ENCODE measurements at regions not wholly inside any gene's neighbourhood (a gene's known extent, or its start where the extent isn't known, plus 50 kb on each side); places are given as distances from the start of the nearest gene placed in this dataset.
"Not testable (repeated sequence)": the region's sequence is repeated elsewhere in the genome, so short reads cannot be mapped to it uniquely, and the experiment has no call there.

DNA sequence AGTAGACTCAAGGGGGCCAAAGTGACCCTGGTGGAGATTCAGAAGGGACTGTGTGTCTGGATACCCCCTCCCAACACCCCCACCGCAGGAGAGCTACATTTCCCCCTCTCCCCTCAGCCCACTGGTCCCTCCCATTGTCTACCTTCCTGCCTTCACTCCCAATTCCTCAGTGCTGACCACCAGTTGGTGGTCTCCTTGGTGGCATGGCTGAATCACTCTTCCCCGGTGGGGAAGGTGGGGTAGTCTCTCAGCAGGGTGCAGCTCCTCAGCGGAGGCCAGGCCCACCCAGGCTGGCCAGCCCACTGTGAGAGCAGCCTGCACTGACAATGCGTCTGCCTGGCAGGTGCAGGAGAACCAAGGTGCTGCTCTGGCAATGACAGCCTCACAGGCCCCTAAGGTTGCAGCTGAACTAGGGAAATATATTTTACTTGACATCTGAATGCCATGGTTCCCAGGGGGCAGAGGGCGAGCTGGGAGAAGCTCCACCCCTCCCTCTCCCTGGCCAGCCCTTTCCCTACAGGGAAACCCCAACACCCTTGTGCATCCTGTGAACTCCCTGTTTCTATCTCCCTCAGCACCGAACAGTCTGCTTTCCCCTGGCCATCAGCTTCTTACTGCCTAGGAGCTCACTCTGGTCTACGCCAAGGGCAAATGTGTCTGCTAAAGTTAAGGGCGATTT lies 62.6 kb upstream of the PAX8 start:
- no peak for DNase-seq (ENCODE audit: low read depth in 4 of 4, low spot score in 1 of 4)

DNA sequence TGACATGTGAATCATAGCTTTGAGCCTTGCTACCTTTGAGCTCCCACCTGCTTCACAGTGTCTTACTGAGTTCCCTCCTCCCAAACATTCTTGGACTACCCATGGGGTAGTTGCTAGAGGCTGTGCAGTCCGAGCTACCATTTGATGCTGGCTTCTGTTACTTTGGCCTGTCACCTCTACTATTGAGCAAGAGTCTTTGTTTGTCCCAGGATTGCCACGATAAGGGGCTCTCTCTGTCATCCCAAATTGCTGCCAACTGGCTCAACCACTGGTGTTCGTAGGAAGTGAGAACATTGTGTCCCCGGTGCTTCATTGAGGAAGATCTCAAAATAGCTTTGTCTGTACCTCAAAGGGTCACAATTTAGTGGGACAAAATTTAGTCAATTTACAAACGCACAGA lies 59.1 kb upstream of the PAX8 start:
- no peak for DNase-seq (ENCODE audit: low read depth in 4 of 4, low spot score in 1 of 4)

DNA sequence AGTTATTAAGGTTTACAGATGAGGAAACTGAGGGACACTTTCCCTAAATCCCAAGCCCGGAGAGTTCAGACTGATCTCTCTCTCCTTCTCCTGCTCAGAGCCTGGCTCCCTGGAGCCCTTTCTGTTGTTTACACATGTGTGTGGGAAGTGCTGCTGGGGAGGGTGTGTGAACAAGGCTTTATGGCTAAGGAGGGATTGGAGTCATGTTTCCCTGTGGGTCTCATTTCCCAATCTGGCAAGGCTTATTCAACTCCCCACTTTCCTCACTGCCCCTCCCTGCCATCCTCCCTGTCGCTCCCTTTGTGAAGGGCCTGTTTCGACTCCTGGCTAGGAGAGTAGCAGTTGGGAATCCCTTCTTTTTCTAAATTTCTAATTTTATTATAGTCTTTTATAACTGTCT lies 57.3 kb upstream of the PAX8 start:
- not testable (repeated sequence) for DNase-seq (ENCODE audit: low read depth in 4 of 4, low spot score in 1 of 4)

DNA sequence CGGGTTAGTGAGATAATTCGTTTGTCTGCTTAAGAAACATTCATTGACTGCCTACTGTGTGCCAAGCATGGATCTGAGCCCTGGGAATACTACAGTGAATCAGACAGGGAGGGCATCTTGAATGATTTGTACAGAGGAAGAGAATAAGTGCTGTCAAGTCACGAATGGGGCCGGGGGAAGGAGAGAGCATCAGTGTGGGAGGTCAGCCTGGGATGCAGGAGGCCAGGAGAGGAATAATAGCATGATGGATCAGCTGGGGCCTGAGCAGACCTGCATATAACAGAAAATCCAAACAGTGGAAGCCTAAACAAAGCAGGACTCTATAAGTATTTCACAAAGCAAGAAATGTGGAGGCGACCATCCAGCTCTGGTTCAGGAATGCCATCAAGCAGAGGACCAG lies 55.4 kb upstream of the PAX8 start:
- DNase-seq (ENCODE audit: low read depth in 4 of 4, low spot score in 1 of 4), result no peak

DNA sequence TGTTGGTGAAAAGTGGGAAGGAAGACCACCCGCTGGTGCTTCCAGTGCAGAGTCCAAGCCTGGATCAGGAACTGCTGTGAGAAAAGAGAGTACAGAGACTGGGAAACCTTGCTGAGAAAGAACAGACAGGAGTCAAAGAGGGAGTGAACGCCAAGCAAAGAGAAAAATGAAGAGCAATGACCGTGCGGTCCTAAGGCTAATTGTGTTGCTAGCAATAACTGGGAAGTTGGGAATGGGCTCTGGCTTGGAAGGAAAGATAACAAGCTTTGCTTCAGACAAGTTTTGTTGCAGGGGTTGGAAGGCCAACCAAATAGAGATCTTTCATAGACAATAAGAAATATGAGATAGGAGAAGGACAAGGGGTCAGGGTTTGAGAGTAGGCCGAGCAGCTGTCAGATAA lies 55.0 kb upstream of the PAX8 start:
- not testable (repeated sequence) for DNase-seq (ENCODE audit: low read depth in 4 of 4, low spot score in 1 of 4)

DNA sequence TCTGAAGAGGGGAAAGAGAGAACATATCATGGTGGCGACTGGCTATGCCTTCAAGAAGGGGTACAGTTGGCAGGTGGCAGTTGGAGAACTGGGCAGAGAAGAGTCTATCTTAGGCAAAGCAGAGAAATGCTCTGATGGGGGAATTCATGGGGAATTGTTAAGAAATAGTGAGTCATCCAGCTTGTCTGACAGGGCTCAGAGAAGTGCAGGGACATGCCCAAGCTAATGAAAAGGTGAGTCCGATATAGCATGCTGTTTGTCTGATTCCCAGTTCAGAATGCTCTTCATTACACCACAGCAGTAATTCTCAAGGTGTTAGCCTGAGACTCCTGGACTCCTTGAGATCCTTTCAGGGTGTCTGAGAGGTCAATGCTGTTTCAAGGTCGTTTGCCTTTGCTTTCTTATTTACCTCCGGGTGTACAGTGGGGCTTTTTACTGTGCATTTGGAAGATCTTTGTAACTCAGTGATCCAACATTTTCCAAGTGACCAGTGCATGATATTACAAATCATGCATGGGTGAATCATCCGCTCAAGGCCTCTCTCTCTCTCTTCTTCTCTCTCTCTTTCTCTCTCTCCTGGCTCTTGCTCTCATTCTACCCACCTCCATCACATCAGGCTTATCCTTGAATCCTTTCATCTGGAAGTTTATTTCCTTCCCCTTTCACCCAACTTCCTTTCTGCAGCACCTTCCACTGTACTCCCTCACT lies 51.5 kb upstream of the PAX8 start:
- DNase-seq (ENCODE audit: low read depth in 4 of 4, low spot score in 1 of 4), result not testable (repeated sequence)

DNA sequence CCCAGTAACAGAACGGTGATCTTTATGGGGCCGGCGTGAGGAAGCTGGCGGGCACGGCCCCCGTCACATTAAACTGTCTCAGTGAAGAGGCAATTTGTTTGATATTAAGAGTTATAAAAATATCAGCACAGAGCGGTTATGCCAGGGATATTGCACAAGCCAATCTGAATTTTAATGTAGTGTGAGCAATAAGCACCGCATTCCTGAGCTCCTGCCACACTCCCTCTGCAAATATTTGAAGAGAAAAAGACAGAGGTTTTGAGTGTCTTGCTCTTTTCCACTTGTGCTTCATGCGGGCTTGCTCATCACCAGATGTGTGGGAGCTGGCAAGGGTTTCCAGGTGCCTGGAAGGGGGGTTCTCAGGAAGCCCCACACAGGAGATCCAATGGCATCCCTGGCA lies 50.3 kb upstream of the PAX8 start:
- not testable (repeated sequence) for DNase-seq (ENCODE audit: low read depth in 4 of 4, low spot score in 1 of 4)

DNA sequence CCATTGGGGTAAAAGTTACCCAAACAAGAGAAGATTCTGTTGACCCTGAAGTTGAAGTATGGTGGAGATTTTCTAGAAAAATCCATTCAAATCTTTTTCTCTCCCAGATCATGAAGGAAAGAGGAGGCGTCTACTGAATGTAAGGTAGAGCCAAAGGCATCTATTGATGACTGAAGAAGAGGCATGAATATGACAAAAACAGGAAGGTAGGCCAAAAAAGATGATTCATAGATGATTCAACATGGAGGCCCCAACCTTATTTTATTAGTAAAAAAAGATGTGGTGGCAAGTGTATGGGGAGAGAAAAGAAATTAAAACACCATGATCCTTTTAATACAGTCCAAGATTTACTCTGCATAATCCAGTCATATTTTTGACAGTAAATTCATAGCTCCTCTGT lies 49.9 kb upstream of the PAX8 start:
- DNase-seq (ENCODE audit: low read depth in 4 of 4, low spot score in 1 of 4), result not testable (repeated sequence)

Data from stimulated activated CD4-positive, alpha-beta T cell treated with anti-CD3 and anti-CD28 coated beads, Interleukin-1b, Interleukin-23, amount 100 ng/mL, for 24 hours (primary cell).